Activated CD8-positive, alpha-beta T cell treated with anti-CD3 and anti-CD28 coated beads for 36 hours (primary cell): ENCODE measurements at regions not wholly inside any gene's neighbourhood (a gene's known extent, or its start where the extent isn't known, plus 50 kb on each side); places are given as distances from the start of the nearest gene placed in this dataset.
"Not testable (repeated sequence)": the region's sequence is repeated elsewhere in the genome, so short reads cannot be mapped to it uniquely, and the experiment has no call there.

ENCODE experiments used
- ATAC-seq: fragments of 200-7000 bp; cut with Tn5 transposase; one replicate; pipeline ENCODE4 v1.10.0; 2021; ENCODE audit warnings: mild to moderate bottlenecking, moderate library complexity
- CTCF ChIA-PET: fragments of 350-600 bp; sonication (Branson Sonifier 250); formaldehyde crosslinking; loops from one replicate; lab custom pipeline; 2021; ENCODE audit warnings: antibody characterized with exemption; lab: Charles Lee
- POLR2A ChIA-PET: fragments of 350-600 bp; sonication (Branson Sonifier 250); formaldehyde crosslinking; loops from one replicate; lab custom pipeline; 2021; ENCODE audit warnings: antibody characterized with exemption; lab: Charles Lee
- DNase-seq: peaks from one replicate; pipeline ENCODE4 v3.0.0-alpha.2; 2020
- H3K27ac Mint-ChIP-seq: one replicate; pipeline ENCODE4 v1.8.0; 2021; ENCODE audit warnings: mild to moderate bottlenecking, mixed read lengths
- H3K27me3 Mint-ChIP-seq: one replicate; pipeline ENCODE4 v1.8.0; 2021; ENCODE audit warnings: mixed read lengths
- H3K36me3 Mint-ChIP-seq: one replicate; pipeline ENCODE4 v1.8.0; 2021; ENCODE audit warnings: low read depth, mixed read lengths
- H3K4me1 Mint-ChIP-seq: one replicate; pipeline ENCODE4 v1.8.0; 2021; ENCODE audit warnings: low read depth, mixed read lengths
- H3K4me3 Mint-ChIP-seq: one replicate; pipeline ENCODE4 v1.8.0; 2021; ENCODE audit warnings: mild to moderate bottlenecking, moderate library complexity, mixed read lengths
- H3K9me3 Mint-ChIP-seq: one replicate; pipeline ENCODE4 v1.8.0; 2021; ENCODE audit warnings: mixed read lengths
- CTCF ChIP-seq: fragments of 200-600 bp; IDR thresholded peaks from one replicate; pipeline ENCODE4 v1.8.0; 2022; ENCODE audit warnings: antibody characterized with exemption, mild to moderate bottlenecking
- intact Hi-C: fragments of 100-400 bp; cut with micrococcal nuclease; formaldehyde crosslinking; loops from one replicate; pipeline ENCODE4 v1.10.0; 2022

- Mint-ChIP-seq H3K9me3 (no peaks in the 10 kb centered on the region), H3K36me3 (peaks cover 31% of the 10 kb centered on the region), H3K27me3 (no peaks in the 10 kb centered on the region), H3K27ac (no peak overlapping the region), H3K4me1 (peaks cover 43% of the 10 kb centered on the region), H3K4me3 (no peak overlapping the region)
- no peak for ATAC-seq
- POLR2A ChIA-PET = interaction anchor here (1.6 kb wide), 1 partner anchor 11 kb away, joined by 6 read pairs; no protein-coding TSS in a partner anchor
- intact Hi-C loops = no loop called here
- CTCF ChIA-PET = interaction anchor here (0.6 to 2.5 kb wide), 2 partner anchors 66 to 92 kb away, joined by 3 to 14 read pairs; a partner anchor contains a TSS
- DNase-seq = no peak
- no peak for TF ChIP-seq CTCF
These were observed 135.4 kb downstream of the HAUS1 start for GRCh38 chr18:46239549-46239948.

GRCh38 chr18:46239998-46240397, 135.8 kb downstream of the HAUS1 start:
- H3K9me3 Mint-ChIP-seq = no peaks in the 10 kb centered on the region
- peaks cover 31% of the 10 kb centered on the region for H3K36me3 Mint-ChIP-seq
- H3K27ac Mint-ChIP-seq = no peak overlapping the region
- H3K4me1 Mint-ChIP-seq = peaks cover 39% of the 10 kb centered on the region
- TF ChIP-seq CTCF = no peak
- CTCF ChIA-PET = interaction anchor here (0.7 to 2.5 kb wide), 2 partner anchors 10 to 67 kb away, joined by 3 to 14 read pairs; a partner anchor contains a TSS
- ATAC-seq (no peak), DNase-seq (no peak)
- intact Hi-C loops = no loop called here
- no peaks in the 10 kb centered on the region for H3K27me3 Mint-ChIP-seq
- no peak overlapping the region for H3K4me3 Mint-ChIP-seq
- POLR2A ChIA-PET = interaction anchor here (0.6 to 1.6 kb wide), 2 partner anchors 10 to 54 kb away, joined by 3 to 6 read pairs; no protein-coding TSS in a partner anchor

GRCh38 chr18:46241393-46241792, 137.2 kb downstream of the HAUS1 start:
- H3K4me3 Mint-ChIP-seq, ATAC-seq, H3K27ac Mint-ChIP-seq, H3K9me3 Mint-ChIP-seq, DNase-seq, H3K27me3 Mint-ChIP-seq, POLR2A ChIA-PET, CTCF ChIA-PET, intact Hi-C loops: not testable (repeated sequence)
- H3K4me1 Mint-ChIP-seq = peaks cover 35% of the 10 kb centered on the region
- H3K36me3 Mint-ChIP-seq = peaks cover 27% of the 10 kb centered on the region

- DNase-seq (no peak), ATAC-seq (no peak)
- intact Hi-C loops = no loop called here
- CTCF ChIA-PET = interaction anchor here (1.3 kb wide), 1 partner anchor 69 kb away, joined by 3 read pairs; a partner anchor contains a TSS
- Mint-ChIP-seq H3K27ac (no peak overlapping the region), H3K36me3 (peaks cover 26% of the 10 kb centered on the region), H3K27me3 (no peaks in the 10 kb centered on the region), H3K4me1 (peaks cover 37% of the 10 kb centered on the region), H3K4me3 (no peak overlapping the region), H3K9me3 (no peaks in the 10 kb centered on the region)
- TF ChIP-seq CTCF = no peak
- POLR2A ChIA-PET = interaction anchor here (0.7 to 2.0 kb wide), 2 partner anchors 69 to 108 kb away, joined by 3 to 5 read pairs; a partner anchor contains a TSS
These were observed 138.0 kb downstream of the HAUS1 start for GRCh38 chr18:46242183-46242582.

GRCh38 chr18:46243095-46243494, 138.9 kb downstream of the HAUS1 start:
- Mint-ChIP-seq H3K27ac (no peak overlapping the region), H3K4me1 (peaks cover 41% of the 10 kb centered on the region), H3K9me3 (no peaks in the 10 kb centered on the region), H3K27me3 (no peaks in the 10 kb centered on the region), H3K4me3 (no peak overlapping the region), H3K36me3 (peaks cover 24% of the 10 kb centered on the region)
- ATAC-seq (no peak), DNase-seq (no peak)
- intact Hi-C loops = no loop called here
- ChIA-PET POLR2A (interaction anchor here (2.0 kb wide), 1 partner anchor 70 kb away, joined by 5 read pairs; a partner anchor contains a TSS), CTCF (interaction anchor here (0.8 to 1.3 kb wide), 2 partner anchors 67 to 69 kb away, joined by 3 read pairs; a partner anchor contains a TSS)
- no peak for TF ChIP-seq CTCF
